ENCODE measurements at regions not wholly inside any gene's neighbourhood (a gene's known extent, or its start where the extent isn't known, plus 50 kb on each side); places are given as distances from the start of the nearest gene placed in this dataset.
"Not testable (repeated sequence)": the region's sequence is repeated elsewhere in the genome, so short reads cannot be mapped to it uniquely, and the experiment has no call there.

DNA sequence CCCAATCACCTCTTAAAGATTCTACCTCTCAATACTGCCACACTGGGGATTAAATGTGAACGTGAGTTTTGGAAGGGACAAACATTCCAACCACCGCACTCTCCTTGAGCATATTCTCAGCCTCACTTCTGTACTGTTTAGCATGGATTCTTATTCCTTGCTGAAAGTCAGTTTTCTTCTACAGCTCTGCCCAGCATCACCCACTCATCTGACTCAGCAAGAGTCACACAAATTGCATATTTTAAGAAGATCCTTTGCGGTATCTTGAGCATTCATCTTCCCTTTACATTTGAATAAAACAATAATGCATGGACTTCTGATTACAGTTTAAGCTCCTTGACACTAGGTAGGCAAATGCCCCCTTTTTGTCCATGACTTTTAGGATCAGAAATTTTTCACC is 251.6 kb upstream of the MKLN1 start:
- DNase-seq (ENCODE audit: low read depth), result peak; percentile 86

DNA sequence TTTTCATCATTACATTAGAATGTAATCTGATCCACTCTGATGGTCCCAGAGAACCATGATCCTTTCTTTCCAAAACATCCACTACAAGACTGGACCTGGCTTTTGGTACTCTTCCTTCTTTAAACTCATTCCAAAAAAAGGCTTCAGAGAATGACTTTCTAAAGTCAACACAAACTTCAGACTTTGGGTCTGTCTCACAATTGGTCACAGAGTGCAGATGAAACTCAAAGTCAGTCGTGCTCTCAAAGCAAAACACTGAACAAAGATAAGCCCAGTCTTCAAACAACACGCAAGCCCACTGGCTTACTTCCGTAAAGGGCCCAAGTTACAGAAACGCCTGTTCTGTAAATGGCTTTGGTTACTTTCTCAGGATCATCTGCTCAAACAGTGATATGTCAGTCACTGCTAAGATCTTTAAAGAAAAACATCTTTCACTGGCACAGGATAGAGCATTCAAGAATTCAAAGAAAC is 250.9 kb upstream of the MKLN1 start:
- peak; percentile 46 for DNase-seq (ENCODE audit: low read depth)

DNA sequence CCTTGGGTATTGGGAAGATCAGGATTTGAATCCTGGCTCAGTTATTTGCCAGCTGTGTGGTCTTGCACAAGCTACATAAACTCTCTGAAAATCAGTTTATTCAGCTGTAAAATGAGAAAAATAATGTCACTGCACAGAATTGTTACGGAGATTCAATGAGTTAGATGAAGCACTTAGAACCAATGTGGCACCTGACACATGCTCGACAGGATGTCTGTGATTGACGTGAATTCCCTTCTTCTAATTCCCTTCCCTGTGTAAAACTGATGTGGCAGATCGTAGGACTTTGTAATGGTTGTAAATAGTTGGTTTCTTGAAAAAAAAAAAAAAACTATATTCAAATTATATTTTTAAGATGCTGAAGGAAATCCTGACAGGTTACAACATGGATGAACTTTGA is 249.9 kb upstream of the MKLN1 start:
- DNase-seq (ENCODE audit: low read depth), result no peak

DNA sequence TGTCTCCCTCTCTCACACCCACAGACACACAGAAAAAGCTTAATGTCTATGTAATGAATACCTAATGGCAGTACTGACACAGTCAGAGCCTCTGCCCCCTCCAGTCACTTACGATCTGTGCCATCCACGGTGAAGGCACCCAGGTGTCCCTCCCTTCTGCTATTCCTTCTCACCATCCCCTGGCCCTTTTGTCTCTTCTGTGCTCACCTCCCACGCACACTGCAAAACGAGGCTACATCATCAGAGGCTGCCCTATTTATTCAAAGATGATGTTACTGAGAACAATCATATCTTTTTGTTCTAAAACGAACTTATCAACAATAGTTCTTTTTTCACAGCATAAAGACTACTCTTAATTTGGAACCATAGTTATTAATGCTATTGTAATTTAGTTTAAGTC is 246.9 kb upstream of the MKLN1 start:
- no peak for DNase-seq (ENCODE audit: low read depth)

DNA sequence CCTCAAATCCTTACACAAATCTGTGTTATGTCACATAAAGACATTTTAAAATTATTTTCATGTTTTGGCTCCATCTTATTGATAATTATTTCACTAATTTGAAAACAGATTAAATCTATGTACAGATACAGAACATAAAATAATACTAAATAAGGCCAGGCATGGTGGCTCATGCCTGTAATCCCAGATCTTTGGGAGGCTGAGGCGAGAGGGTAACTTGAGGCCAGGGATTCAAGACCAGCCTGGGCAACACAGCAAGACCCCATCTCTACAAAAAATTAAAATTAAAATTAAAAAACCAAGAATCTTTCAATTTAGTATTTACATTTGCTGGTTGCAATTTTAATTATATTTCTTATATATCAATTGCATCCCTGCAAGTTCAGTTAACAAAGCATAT is 246.4 kb upstream of the MKLN1 start:
- no peak for DNase-seq (ENCODE audit: low read depth)

DNA sequence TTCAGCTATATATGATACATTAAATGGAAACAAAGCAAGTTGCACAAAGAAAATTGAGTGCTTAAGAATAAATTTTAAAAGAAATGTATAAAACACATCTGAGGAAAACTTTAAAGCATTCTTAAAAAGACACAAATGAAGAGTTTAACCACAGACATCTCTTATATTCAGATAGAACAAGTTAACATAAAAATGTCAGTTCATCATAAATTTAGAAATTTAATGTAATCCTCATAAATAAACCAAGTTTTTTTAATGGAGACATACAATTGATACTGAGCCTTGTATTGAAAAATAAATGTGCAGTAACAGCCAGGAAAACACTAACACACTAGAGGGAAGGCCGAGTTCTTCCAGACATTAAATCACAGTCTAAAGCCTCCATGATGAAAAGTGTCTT is 243.9 kb upstream of the MKLN1 start:
- DNase-seq (ENCODE audit: low read depth), result no peak

DNA sequence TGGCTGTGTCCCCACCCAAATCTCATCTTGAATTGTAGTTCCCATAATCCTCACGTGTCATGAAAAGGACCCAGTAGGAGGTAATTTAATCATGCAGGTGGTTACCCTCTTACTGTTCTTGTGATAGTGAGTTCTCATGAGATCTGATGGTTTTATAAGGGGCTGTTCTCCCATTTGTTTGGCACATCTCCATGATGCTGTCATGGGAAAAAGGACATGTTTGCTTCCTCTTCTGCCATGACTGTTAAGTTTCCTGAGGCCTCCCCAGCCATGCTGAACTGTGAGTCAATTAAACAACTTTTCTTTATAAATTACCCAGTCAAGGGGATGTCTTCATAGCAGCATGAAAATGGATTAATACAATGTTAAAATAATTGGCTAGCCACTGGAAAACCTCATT is 243.3 kb upstream of the MKLN1 start:
- not testable (repeated sequence) for DNase-seq (ENCODE audit: low read depth)

DNA sequence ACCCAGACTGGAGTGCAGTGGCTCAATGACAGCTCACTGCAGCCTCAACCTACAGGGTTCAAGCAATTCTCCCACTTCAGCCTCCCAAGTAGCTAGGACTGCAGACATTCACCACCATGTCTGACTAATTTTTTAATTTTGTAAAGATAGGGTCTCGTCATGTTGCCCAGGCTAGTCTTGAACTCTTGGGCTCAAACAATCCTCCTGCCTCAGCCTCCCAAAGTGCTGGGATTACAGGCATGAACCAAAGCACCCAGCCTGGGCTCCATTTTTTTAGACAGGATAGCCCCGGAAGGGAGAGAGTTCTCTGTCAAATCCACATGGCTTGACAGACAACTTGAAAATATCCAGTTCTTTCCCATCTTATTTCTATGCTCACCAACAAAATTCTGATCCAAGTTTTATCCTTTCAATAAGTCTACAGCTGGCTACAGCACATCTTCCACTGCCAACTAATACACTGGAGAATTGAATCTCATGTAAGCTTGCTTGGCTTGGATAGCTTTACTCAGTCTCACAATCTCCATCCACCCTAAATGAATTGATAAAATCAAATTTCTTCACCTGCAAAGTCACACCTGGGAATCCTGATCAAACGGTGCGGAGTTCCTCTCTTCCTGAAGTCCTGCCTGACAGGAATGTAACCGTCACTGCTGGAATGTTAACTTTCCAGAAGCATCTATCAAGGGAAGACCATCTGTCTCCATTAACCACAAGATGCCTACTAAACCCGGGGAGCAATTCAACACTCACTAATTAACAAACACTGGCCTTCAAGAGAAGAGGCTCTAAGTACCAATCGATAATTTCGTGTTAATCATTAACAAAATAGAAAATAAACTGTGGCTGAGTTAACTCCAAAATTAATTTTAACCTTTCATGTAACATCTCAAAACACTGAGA is 239.7 kb upstream of the MKLN1 start:
- no peak for DNase-seq (ENCODE audit: low read depth)

DNA sequence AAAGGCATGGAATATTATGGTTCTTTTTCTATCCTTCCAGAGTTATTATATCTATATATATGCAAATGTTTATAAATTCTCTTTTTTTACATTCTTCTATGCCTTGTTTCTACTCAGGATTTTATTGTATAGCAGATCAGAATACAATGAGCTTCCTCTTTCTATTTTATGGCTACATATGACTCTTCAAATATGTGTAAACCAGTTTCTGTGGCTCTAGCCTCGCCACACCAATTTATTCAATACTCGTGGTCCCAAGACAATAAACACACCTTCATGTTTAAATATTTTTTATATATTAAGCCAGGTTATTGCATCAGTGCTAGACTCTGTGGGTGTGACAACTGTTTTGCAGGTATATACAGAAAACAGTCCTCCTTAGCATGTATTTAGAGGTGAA is 237.5 kb upstream of the MKLN1 start:
- no peak for DNase-seq (ENCODE audit: low read depth)

DNA sequence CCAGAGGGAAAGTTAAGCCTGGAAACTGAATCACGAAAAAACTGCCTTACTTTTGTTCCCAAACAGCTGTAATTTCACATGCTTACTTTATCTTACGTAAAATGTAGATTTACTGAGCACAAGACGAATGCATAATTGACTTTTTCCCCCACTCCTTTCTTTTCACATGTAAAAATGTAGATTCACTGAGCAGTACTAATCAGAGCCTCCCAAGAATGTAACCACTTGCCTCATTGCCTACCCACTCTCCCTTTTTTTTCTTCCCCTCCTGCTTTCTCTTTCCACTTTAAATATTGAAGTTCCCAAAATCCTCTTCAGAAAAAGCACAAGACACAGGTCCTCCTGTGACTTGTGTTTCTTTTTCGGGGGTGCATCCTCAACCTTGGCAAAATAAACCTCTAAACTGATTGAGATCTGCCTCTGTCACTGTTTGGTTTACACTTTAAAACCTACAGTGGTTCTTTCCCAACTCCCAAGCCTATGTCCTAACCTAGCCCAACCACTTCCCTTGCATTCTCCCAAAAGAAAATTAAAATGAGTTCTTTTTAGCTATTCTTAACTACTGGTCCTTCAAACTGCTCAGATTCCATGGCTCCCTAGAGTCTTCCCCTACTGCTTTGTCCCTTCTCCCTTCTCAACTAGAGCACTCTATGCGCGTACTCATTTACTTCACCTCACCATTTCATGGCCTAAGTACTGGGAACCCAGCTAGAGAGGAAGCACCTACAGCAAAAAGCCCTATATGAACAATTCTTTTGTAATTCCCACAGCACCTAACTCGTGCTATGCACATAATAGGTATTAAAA is 236.6 kb upstream of the MKLN1 start:
- no peak for DNase-seq (ENCODE audit: low read depth)

DNA sequence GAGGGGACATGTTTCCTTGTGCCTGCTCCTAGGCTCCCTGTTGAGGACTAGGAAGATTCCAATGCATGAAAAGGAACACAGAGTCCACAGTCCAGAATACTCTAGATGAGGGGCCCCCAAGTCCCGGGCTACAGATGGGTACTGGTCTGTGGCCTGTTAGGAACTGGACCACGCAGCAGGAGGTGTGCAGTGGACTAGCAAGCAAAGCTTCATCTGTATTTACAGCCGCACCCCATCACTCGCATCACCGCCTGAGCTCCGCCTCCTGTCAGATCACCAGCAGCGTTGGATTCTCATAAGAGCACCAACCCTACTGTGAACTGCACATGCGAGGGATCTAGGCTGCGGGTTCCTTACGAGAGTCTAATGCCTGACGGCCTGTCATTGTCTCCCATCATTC is 233.0 kb upstream of the MKLN1 start:
- no peak for DNase-seq (ENCODE audit: low read depth)

DNA sequence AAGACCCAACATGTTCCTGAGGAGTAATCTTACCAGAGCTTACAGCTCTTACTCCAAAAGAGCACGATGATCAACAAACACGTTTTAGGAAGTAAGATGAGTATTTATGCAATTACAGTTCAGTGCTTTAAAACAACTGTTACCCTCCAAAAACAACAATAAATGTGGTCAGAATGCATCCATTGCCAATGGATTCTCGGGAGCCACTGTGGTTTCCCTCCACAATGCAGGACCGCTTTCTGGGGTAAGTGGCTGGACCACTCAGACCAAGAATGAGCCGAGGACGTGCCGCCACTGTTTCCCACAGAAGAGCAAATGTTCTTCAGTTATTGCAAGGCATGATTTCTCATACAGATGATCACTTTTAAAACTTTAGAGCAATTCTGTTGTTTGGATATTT is 232.3 kb upstream of the MKLN1 start:
- peak; percentile 86 for DNase-seq (ENCODE audit: low read depth)

DNA sequence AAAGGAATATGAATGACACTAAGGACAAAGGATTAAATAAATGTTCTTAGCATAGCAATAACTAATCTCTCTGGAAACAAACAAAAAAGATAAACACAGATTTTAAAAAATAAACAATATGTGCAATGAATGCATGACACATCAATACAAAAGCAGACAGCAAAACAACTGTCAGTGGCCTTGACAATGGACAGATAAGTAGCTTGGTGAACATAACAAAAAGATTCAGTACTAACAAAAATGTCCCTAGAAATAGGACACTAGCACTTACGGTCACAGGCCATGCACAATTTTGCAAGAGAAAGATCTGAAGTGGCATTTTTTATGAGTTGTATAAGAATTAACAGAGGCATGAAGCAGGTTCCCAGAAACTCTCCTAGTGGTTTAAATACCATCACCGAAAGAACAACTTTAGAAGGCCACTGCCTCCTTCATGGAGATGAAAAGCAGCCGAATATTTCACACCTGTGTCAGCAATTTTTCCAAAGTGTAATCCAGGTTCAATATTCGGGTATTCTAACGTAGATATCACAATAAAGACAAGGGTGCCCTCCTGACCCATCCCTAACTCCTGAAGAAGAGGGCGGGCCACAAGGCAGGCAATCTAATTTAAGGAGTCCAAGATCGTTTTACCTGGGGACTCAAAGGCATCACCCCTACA is 231.3 kb upstream of the MKLN1 start:
- DNase-seq (ENCODE audit: low read depth), result peak; percentile 42

DNA sequence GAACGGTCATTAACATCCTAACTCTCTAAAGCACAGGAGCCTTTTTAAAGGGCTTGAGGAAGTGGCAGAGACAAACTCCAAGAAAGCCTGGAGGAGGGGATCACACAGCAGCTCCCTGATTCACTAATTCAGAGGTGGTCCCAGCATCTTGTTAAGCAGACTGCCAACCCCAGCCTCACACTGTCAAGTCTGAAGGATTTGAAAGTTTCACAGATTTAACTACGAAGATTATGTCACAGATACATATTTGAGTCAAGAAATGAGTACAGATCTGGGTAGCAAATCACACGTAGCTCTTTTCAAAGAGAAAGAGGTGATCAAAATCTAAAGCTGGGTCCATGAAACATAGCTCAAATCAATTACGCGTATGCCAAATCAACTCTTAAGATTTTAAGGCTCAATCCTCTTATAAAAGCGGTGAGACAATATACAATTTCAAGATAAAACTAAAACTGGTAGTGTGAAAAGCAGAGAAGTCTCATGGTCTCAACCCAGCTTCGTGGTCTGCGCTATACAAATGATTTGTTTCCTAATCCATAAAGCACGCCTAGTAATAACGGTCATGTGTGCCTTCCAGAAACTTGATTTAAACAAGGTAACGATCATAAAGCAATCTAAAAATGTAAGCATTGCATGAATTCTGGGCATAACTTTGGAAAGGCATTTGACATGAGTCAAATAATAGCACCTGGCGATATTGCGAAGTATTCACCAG is 229.9 kb upstream of the MKLN1 start:
- DNase-seq (ENCODE audit: low read depth), result no peak

DNA sequence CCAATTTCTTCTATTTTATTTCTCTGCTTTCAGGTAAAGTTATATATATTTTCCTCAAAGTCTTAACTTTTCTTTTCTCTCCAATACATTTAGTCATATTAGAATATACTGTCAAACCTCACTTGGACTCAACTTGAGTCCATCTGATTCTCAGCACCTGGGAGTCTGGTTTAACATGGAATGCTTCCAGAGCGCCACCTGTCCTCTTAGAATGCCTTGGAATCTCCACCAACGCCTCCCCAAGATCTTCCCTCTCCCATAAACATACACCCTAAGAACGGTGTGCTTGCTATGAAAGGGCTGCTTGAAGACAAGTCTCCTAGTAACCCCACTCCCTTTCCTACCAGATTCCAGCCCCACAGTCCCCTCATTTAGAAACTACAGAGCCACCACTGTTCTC is 229.1 kb upstream of the MKLN1 start:
- no peak for DNase-seq (ENCODE audit: low read depth)

DNA sequence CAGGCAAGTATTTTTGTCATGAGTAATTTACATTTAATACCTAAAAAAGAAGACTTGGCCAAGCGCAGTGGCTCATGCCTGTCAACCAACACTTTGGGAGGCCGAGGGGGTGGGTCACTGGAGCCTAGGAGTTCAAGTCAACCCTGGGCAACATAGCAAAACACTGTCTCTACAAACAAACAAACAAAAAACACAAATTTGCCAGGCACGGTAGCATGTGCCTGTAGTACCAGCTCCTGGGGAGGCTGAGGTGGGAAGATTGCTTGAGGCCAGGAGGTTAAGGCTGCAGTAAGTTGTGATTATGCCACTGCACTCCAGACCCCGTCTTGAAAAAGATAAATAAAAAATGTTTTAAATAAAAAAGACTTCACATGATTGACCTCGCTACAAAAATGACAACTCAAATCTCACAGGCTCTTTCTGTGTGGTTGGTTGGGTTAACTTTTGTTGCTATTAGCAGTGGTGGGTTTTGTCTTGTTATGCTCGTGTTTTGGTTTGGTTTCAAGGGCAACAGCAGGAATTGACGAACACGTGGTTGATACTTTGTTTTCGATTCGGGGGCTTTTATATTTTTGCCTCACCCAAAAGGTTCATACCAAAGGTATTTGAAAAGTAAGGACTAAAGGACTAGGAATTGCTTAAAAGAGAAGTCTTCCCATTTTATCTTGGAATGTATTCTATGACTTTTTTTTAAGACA is 227.2 kb upstream of the MKLN1 start:
- no peak for DNase-seq (ENCODE audit: low read depth)

DNA sequence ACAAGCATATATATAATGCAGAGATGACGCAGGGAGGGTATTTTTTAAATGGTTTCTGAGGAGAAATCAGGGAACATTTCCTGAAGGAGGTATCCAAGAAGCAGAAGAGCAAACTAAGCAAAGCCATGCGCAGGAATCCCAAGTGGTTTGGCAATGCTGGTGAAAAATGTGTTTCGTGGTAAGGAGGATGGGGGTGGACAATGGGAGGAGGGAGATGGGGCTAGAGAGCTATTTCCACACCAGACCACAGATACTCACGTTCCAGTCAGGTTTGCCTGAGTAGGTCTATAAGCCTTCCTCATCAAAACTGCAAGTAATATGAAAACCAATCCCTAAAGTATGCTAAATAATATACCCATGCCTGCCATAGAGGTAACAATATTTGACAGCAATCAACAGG is 223.7 kb upstream of the MKLN1 start:
- peak; percentile 71 for DNase-seq (ENCODE audit: low read depth)

DNA sequence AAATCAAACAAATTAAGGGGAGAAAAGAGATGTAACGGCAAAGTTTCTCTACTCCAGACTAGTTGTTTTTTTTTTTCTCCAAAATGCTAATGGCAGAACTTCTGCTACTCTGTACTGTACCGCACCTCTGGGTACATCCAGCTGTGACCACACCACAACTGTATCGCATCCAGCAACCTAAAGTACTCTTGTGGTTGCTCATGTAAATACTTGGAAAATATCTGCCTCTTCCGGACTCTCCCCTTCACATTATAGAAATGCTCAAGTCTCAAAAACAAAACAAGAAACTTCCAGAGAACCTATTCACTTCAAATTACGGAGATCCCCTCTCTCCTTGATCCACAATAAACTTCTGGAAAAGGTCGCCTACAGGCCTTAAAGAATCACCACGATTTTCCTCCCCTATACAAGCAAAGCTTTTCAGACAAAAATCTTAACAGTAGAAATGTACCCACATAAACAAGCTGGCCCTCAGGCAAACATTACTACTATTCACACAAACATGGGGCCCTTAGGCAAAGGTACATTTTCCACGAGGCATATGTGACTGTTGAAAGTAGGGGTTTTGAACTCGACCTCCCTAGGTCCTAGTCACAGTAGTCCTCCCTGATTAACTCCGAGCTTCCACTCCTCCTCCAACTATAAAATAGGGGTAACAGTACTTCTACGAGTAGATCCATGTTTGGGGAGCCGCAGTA is 222.9 kb upstream of the MKLN1 start:
- no peak for DNase-seq (ENCODE audit: low read depth)

DNA sequence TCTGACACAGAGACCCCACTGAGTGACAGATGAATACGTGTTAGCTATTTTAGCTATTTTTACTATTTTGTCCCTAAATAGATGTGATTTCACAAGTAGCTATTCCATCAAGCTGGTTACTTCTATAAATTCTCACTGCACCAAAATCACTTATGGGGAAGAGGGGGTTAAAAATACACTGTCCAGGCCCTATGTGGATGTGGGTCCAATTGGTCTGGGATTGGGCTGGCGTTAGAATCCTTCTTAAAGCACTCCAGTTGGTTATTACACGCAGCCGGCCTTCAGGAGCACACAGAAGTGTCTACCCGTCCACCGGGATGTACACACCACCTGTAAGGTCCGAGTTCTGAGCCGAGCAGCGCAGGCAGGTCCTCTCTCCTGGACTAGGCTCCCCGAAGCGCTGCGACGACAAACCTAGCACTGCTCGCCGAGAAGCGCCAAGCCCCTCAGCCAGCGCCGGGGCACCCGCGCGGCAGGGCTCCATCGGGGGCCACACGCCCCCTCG is 222.3 kb upstream of the MKLN1 start:
- DNase-seq (ENCODE audit: low read depth), result no peak
